Activated CD4-positive, alpha-beta T cell treated with anti-CD3 and anti-CD28 coated beads, Interleukin-2, amount 50 U/mL, for 24 hours (primary cell): ENCODE measurements at regions not wholly inside any gene's neighbourhood (a gene's known extent, or its start where the extent isn't known, plus 50 kb on each side); places are given as distances from the start of the nearest gene placed in this dataset.
"Not testable (repeated sequence)": the region's sequence is repeated elsewhere in the genome, so short reads cannot be mapped to it uniquely, and the experiment has no call there.

ENCODE experiments used
- DNase-seq, 2 donors: peaks; one replicate each; pipeline ENCODE4 v3.0.0-alpha.2; 2020; ENCODE audit warnings: low read depth in 1 of 2, low spot score in 1 of 2

DNA sequence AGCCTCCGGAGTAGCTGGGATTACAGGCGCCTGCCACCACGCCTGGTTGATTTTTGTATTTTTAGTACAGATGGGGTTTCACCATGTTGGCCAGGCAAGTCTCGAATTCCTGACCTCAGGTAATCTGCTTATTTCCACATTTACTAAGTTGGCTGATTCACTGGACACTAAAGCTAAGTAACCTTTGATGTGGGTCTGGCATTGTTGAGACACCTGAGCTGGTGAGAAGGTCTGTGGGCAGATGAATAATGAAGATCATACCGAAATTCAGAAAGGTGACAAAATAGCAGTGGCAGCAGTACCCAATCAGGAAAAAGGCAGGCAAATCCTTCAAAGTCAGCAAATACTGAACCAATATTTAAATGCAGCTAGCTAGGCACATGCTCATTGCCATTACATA, 210.6 kb upstream of the ZNF608 start:
- no peak for DNase-seq

- DNase-seq = no peak
Measured at GRCh38 chr5:124960266-124960665, 213.8 kb upstream of the ZNF608 start.

GRCh38 chr5:124961521-124961920, 215.1 kb upstream of the ZNF608 start:
- DNase-seq = no peak

GRCh38 chr5:124962111-124962510, 215.7 kb upstream of the ZNF608 start:
- DNase-seq = no peak

- no peak for DNase-seq
Measured at GRCh38 chr5:124962735-124963134, 216.3 kb upstream of the ZNF608 start.

GRCh38 chr5:124963236-124963919, 216.9 kb upstream of the ZNF608 start:
- no peak for DNase-seq

DNA sequence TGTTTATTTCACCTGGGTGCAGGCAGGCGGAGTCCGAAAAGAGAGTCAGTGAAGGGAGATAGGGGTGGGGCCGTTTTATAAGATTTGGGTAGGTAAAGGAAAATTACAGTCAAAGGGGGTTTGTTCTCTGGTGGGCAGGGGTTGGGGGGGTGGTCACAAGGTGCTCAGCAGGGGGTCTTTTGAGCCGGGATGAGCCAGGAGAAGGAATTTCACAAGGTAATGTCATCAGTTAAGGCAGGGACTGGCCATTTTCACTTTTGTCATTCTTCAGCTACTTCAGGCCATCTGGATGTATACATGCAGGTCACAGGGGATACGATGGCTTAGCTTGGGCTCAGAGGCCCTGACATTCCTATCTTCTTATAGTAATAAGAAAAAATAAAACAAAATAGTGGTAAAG, 220.3 kb upstream of the ZNF608 start:
- DNase-seq = not testable (repeated sequence)

DNA sequence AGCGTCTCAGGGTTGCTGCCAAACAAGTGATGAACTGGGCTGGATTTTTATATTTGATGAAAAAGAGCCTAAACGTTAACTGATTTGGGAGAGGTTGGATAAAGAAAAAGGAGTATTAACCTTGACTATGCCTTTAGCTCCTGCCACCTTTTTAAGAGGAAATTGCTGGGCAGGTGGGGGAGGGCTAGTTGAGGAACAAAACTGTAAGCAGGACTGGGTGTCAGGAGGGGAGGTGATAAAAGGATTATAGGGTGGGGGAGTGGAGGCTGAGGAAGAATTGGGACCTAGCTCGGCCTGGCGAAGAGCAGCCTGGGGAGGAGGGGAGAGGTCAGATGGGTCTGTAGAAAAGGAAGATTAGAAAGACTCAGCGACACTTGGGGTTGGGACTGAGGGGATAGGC, 223.9 kb upstream of the ZNF608 start:
- DNase-seq = not testable (repeated sequence)

DNA sequence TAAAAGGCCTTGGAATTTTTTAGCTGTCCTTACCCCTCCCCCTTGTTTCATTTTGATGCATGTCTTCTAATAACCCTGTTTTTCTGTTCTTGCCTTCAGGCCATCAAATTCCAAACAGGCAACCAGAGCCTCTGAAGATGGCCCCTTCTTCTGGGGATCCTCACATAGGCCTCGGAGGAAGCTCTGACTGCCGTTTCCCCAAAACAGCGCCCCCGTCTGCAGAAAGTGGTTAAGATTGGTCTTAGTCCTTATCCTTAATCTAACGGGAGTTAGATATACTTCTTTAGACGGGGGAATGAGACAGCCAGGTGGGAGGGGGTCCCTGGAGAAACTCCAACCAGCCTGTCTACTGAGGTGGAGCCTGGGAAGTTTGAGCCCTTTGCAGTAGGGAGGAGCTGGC, 226.3 kb upstream of the ZNF608 start:
- DNase-seq = no peak

GRCh38 chr5:124973661-124974060, 227.2 kb upstream of the ZNF608 start:
- DNase-seq = no peak

DNA sequence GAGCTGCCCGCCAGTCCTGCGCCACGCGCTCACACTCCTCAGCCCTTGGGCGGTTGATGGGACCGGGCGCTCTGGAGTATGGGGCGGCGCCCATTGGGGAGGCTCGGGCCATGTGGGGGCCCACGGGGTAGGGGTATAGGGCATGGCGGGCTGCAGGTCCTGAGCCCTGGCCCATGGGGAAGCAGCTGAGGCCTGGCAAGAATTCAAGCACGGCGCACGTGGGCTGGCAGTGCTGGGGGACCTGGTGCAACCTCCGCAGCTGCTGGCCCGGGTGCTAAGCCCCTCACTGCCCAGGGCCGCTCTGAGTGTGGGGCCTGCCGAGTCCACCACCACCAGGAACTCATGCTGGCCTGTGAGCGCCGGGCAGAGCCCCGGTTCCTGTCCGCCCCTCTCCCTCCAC, 229.6 kb upstream of the ZNF608 start:
- DNase-seq = no peak

DNA sequence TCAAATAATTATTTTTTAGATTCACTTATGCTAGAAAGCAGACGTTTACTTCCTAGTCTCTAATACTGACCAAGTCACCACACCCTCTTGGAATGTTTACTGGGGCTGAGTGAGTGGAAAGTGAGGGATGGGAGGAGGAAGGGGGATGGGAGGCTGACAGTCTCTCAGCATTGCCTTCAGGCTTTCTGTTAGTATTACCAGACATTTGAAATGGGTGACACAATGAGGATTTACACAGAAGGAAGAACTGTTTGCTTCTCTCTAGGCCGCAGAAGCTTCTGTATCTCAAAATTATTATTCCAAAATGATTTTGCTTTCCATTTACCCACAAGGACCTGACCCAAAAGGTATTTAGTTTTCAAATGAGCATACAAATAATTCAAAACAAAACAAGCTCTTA, 232.8 kb upstream of the ZNF608 start:
- no peak for DNase-seq

- DNase-seq = no peak
Measured at GRCh38 chr5:124980163-124980941, 233.9 kb upstream of the ZNF608 start.

DNA sequence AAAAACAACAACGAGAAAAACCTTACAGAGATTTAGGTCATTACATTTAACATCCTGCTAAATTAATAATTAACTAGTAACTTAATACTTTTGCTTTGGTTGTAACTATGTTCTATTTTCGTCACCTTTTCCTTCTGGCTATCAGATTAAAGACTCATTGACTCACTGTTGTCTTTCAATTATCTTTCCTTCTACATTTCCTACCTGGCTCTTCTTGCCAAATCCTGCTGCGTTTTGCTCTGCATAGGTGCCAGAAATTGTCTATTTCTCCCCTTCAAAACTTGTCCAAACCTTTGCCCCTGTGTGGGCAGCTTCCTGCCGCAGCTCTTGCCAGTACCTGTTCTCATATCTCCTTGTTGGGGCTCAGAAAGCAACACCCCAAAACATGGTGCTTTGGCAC, 235.5 kb upstream of the ZNF608 start:
- no peak for DNase-seq

DNA sequence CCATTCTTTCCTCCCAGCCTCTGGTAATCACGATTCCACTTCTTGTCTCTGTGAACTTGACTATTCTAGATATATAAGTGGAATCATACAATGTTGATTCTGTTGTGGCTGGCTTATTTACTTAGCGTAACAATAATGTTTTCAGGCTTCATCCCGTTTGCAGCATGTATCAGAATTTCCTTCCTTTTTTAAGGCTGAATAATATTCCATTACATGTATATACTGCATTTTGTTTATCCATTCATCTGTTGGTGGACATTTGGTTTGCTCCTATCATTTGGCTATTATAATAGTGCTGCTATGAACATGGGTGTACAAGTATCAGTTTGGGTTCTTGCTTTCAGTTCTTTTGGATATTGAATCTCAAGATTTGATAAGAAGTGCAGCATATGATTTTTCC, 239.7 kb upstream of the ZNF608 start:
- DNase-seq = no peak

GRCh38 chr5:124986667-124987066, 240.2 kb upstream of the ZNF608 start:
- DNase-seq = no peak

DNA sequence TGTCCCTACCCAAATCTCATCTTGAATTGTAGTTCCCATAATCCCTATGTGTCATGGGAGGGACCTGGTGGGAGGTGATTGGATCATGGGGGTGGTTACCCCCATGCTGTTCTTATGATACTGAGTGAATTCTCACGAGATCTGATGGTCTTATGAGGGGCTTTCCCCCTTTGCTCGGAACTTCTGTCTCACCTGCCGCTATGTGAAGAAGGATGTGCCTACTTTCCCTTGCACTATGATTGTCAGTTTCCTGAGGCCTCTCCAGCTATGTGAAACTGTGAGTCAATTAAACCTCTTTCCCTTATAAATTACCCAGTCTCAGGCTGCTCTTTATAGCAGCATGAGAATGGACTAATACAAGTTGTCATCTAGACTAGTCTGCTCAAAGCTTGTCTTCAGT, 241.3 kb upstream of the ZNF608 start:
- not testable (repeated sequence) for DNase-seq

DNA sequence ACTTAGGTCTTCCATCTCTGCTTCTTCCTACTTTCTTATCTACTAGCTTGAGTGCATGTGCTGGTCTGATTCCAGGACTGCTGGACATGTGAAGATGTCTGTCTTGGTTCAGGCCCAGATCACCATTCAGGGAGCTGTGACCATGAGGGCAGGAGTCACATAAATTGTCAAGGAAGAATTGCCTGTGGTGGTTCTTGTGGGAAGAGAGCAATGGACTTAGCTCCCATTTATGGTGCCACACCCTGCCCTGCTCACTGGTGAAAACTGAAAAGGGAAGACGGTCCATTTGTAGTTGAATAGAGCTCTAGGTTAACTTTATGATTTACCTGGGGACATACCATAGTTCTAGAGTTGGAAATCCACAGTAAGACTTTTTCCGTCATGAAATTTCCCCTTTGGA, 244.3 kb upstream of the ZNF608 start:
- no peak for DNase-seq

GRCh38 chr5:124995421-124995820, 249.0 kb upstream of the ZNF608 start:
- no peak for DNase-seq

- DNase-seq = no peak
Measured at GRCh38 chr5:124996023-124996763, 249.8 kb upstream of the ZNF608 start.

DNA sequence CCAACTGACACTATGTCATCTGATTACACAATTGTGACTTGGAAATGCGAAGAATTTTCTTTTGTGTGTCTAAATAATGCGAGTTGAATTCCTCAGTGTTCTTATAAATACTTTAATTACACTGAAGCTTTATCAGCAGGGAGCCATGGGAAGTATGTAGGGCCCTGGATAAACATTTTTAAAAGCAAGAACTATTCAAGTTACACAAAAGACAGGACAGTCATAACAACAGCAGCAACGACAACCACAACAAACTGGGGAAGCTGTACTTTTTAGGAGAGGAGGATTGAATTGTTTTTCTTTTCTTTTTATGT, 250.3 kb upstream of the ZNF608 start:
- DNase-seq = no peak

GRCh38 chr5:124997186-124997893, 250.9 kb upstream of the ZNF608 start:
- no peak for DNase-seq
